ENCODE measurements at regions not wholly inside any gene's neighbourhood (a gene's known extent, or its start where the extent isn't known, plus 50 kb on each side); places are given as distances from the start of the nearest gene placed in this dataset.

GRCh38 chr12:126742241-126742641, 1524.7 kb upstream of the TMEM132C start:
- CTCF ChIA-PET: no interaction called here
- H3K4me1 ChIP-seq (ENCODE audit: control insufficient read depth, extremely low read depth, insufficient read depth, low read length): no peaks in the 10 kb centered on the region
- peaks cover under 1% of the 10 kb centered on the region for H3K9me3 ChIP-seq (replicated peaks; ENCODE audit: control insufficient read depth, insufficient read depth, low read length)
- no TSS peak for BruUV-seq (replicated peaks)
- H3K9ac ChIP-seq (replicated peaks; ENCODE audit: extremely low read depth, insufficient read depth, low read length): no peak overlapping the region
- H3K9me1 ChIP-seq (replicated peaks; ENCODE audit: control insufficient read depth, extremely low read depth, insufficient read depth, low read length): no peaks in the 10 kb centered on the region
- H3K36me3 ChIP-seq (ENCODE audit: control insufficient read depth in 2 of 2, extremely low read depth in 1 of 2, insufficient read depth in 2 of 2, low read length in 2 of 2): no peaks in the 10 kb centered on the region
- TF ChIP-seq POLR2AphosphoS5 (IDR thresholded peaks at IDR 0.05; ENCODE audit: insufficient read depth, low read depth, low read length) (no peak), GATA2 (IDR thresholded peaks at IDR 0.05; ENCODE audit: insufficient read depth, insufficient read length, low read depth, low read length) (no peak), FOS (IDR thresholded peaks at IDR 0.05; ENCODE audit: borderline replicate concordance, insufficient read depth, low read length) (no peak), EZH2 (IDR thresholded peaks at IDR 0.05; ENCODE audit: borderline replicate concordance, low read depth, low read length, severe bottlenecking) (no peak), JUN (IDR thresholded peaks at IDR 0.05; ENCODE audit: borderline replicate concordance, insufficient read depth, insufficient read length, low read depth) (no peak)
- TF ChIP-seq, protein P1, sequence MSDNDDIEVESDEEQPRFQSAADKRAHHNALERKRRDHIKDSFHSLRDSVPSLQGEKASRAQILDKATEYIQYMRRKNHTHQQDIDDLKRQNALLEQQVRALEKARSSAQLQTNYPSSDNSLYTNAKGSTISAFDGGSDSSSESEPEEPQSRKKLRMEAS (IDR thresholded peaks at IDR 0.05; ENCODE audit: insufficient read depth, insufficient read length): no peak
- no peak overlapping the region for H3K27ac ChIP-seq (ENCODE audit: insufficient read depth, low read depth, low read length)
- no peaks in the 10 kb centered on the region for H4K20me1 ChIP-seq (replicated peaks; ENCODE audit: control insufficient read depth, extremely low read depth, insufficient read depth, low read length)
- H2AFZ ChIP-seq (ENCODE audit: low read depth, low read length): no peak overlapping the region
- no peak overlapping the region for H3K4me2 ChIP-seq (ENCODE audit: insufficient read depth, low read length)
- FAIRE-seq: no peak
- DNase-seq (ENCODE audit: low read depth, low spot score): no peak
- H3K4me3 ChIP-seq (replicated peaks in 1 of 3; ENCODE audit: insufficient read depth in 1 of 3, low read depth in 1 of 3, low read length in 3 of 3): no peak overlapping the region
- no peaks in the 10 kb centered on the region for H3K27me3 ChIP-seq (ENCODE audit: control insufficient read depth in 2 of 2, insufficient read depth in 2 of 2, low read length in 2 of 2)
- H3K79me2 ChIP-seq (ENCODE audit: control insufficient read depth, insufficient read depth, low read length): no peaks in the 10 kb centered on the region
- dilution Hi-C loops (cut with MboI; ENCODE audit: extremely low pct_ligation_motif_present, low sequenced_read_pairs) (no loop called here), intact Hi-C loops (cut with micrococcal nuclease) (no loop called here)
- POLR2A ChIA-PET: no interaction called here

DNA sequence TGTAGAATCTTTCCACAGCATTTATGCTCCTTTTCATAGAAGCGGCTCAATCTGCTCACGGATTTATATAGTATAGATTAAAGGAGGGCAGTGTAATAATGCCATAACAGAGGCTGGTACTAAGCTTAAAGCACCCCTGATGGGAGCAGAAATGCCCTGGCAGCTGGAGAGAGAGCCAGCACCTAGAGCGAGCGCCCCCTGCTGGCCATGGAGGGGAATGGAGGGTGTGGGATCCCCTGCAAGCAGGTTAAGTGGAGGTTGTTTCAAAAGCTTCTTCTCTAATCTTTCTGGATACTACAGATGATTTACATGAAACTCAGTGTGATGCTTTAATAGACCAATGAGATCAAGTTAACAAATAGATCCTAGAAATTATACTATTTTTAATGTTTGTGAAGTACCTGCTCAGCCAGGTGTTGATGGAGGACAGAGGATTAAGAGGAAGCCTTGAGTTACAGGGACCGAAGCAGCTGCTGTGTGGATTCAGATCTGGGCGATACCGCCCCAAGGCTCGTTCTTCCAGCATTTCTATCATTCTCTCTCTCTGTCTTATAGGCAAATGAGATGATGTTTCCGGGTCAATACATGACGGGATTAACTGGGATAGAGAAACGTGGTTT, 1519.3 kb upstream of the TMEM132C start:
- no TSS peak for BruUV-seq (replicated peaks)
- TF ChIP-seq, protein P2, sequence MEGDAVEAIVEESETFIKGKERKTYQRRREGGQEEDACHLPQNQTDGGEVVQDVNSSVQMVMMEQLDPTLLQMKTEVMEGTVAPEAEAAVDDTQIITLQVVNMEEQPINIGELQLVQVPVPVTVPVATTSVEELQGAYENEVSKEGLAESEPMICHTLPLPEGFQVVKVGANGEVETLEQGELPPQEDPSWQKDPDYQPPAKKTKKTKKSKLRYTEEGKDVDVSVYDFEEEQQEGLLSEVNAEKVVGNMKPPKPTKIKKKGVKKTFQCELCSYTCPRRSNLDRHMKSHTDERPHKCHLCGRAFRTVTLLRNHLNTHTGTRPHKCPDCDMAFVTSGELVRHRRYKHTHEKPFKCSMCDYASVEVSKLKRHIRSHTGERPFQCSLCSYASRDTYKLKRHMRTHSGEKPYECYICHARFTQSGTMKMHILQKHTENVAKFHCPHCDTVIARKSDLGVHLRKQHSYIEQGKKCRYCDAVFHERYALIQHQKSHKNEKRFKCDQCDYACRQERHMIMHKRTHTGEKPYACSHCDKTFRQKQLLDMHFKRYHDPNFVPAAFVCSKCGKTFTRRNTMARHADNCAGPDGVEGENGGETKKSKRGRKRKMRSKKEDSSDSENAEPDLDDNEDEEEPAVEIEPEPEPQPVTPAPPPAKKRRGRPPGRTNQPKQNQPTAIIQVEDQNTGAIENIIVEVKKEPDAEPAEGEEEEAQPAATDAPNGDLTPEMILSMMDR (IDR thresholded peaks at IDR 0.05; ENCODE audit: extremely low read depth in 1 of 2, insufficient read depth in 1 of 2, low read depth in 1 of 2, low read length in 2 of 2): peak; percentile 11 to 16
- TF ChIP-seq POLR2AphosphoS5 (IDR thresholded peaks at IDR 0.05; ENCODE audit: insufficient read depth, low read depth, low read length): no peak
- FAIRE-seq (no peak), DNase-seq (ENCODE audit: low read depth, low spot score) (no peak)
- dilution Hi-C loops (cut with MboI; ENCODE audit: extremely low pct_ligation_motif_present, low sequenced_read_pairs) (no loop called here), intact Hi-C loops (cut with micrococcal nuclease) (no loop called here)
- Histone ChIP-seq H3K36me3 (ENCODE audit: control insufficient read depth in 2 of 2, extremely low read depth in 1 of 2, insufficient read depth in 2 of 2, low read length in 2 of 2) (no peaks in the 10 kb centered on the region), H2AFZ (ENCODE audit: low read depth, low read length) (no peak overlapping the region), H3K9ac (replicated peaks; ENCODE audit: extremely low read depth, insufficient read depth, low read length) (no peak overlapping the region), H3K79me2 (ENCODE audit: control insufficient read depth, insufficient read depth, low read length) (no peaks in the 10 kb centered on the region), H4K20me1 (replicated peaks; ENCODE audit: control insufficient read depth, extremely low read depth, insufficient read depth, low read length) (no peaks in the 10 kb centered on the region), H3K9me1 (replicated peaks; ENCODE audit: control insufficient read depth, extremely low read depth, insufficient read depth, low read length) (no peaks in the 10 kb centered on the region), H3K4me1 (ENCODE audit: control insufficient read depth, extremely low read depth, insufficient read depth, low read length) (no peaks in the 10 kb centered on the region), H3K27me3 (ENCODE audit: control insufficient read depth in 2 of 2, insufficient read depth in 2 of 2, low read length in 2 of 2) (no peaks in the 10 kb centered on the region), H3K9me3 (replicated peaks; ENCODE audit: control insufficient read depth, insufficient read depth, low read length) (no peaks in the 10 kb centered on the region), H3K27ac (ENCODE audit: insufficient read depth, low read depth, low read length) (no peak overlapping the region), H3K4me2 (ENCODE audit: insufficient read depth, low read length) (no peak overlapping the region), H3K4me3 (replicated peaks in 1 of 3; ENCODE audit: insufficient read depth in 1 of 3, low read depth in 1 of 3, low read length in 3 of 3) (no peak overlapping the region)
- ChIA-PET POLR2A (no interaction called here), CTCF (no interaction called here)

Measured in endothelial cell of umbilical vein (primary cell).